Hematopoietic multipotent progenitor cell treated with erythropoietin and hydrocortisone succinate and interleukin-3 and kit ligand, for 15 days (in vitro differentiated cells): ENCODE measurements at regions not wholly inside any gene's neighbourhood (a gene's known extent, or its start where the extent isn't known, plus 50 kb on each side); places are given as distances from the start of the nearest gene placed in this dataset.
"Not testable (repeated sequence)": the region's sequence is repeated elsewhere in the genome, so short reads cannot be mapped to it uniquely, and the experiment has no call there.

Experiments
- DNase-seq: peaks from one replicate; pipeline ENCODE4 v3.0.0-alpha.2; 2015; ENCODE audit warnings: low spot score

GRCh38 chr11:35046681-35047080, 92.3 kb upstream of the CD44 start:
- no peak for DNase-seq

DNA sequence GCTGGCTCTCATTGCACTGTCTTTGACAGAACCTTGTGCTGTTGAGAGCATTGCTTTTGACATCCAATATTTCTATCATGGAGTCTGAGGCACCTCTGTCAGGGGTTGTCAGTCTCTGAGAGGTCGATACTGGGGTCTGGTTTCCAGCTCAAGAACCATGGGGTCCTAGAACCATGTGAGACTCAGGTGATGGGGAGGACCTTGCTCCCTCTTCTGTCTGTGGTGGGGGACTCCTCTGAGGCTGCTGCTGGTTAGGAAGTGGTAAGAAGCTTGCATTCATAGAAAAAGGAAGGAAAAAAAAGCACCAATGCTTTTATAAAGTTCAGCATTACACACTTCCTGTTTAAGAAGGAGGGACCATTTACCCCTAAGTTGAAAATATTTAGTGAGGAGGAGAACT, 91.8 kb upstream of the CD44 start:
- DNase-seq = no peak

DNA sequence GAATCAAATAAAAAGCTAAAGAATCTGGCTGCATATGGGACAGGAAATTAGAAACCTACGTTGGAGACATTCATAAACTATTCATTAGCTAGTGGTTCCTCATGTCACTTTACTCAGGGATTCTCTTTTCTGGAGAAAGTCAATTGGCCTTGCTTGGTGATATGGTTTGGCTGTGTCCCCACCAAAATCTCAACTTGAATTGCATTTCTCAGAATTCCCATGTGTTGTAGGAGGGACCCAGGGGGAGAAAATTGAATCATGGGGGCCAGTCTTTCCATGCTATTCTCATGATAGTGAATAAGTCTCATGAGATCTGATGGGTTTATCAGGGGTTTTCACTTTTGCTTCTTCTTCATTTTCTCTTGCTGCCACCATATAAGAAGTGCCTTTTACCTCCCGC, 91.2 kb upstream of the CD44 start:
- DNase-seq = no peak

DNA sequence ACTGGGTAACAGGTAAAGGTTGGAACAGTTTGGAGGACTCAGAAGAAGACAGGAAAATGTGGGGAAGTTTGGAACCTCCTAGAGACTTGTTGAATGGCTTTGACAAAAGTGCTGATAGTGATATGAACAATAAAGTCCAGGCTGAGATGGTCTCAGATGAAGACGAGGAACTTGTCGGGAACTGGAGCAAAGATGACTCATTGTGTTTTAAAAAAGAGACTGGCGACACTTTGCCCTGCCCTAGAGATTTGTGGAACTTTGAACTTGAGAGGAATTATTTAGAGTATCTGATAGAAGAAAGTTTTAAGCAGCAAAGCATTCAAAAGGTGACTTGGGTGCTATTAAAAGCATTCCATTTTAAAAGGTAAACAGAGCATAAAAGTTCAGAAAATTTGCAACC, 90.6 kb upstream of the CD44 start:
- not testable (repeated sequence) for DNase-seq

DNA sequence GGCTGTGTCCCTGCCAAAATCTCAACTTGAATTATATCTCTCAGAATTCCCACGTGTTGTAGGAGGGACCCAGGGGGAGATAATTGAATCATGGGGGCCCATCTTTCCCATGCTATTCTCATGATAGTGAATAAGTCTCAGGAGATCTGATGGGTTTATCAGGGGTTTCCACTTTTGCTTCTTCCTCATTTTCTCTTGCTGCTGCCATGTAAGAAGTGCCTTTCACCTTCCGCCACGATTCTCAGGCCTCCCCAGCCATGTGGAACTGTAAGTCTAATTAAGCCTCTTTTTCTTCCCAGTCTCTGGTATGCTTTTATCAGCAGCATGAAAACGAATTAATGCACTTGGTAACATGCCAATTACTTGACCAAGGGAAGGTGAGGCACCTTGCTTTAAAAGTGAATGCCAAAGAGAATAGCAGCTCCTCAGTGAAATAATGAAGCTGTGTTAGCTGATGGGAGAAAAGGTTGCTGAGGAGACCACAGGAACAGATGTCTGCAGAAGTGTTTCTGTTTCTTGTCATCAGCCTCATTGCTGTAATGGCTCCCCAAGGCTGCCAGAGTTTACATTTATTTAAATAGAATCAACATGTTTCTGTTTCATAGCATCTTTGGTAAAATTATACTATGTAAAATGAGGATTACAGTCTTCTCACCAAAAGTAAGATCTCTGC, 89.0 kb upstream of the CD44 start:
- no peak for DNase-seq

GRCh38 chr11:35050541-35050995, 88.4 kb upstream of the CD44 start:
- no peak for DNase-seq

GRCh38 chr11:35056391-35057093, 82.4 kb upstream of the CD44 start:
- no peak for DNase-seq

DNA sequence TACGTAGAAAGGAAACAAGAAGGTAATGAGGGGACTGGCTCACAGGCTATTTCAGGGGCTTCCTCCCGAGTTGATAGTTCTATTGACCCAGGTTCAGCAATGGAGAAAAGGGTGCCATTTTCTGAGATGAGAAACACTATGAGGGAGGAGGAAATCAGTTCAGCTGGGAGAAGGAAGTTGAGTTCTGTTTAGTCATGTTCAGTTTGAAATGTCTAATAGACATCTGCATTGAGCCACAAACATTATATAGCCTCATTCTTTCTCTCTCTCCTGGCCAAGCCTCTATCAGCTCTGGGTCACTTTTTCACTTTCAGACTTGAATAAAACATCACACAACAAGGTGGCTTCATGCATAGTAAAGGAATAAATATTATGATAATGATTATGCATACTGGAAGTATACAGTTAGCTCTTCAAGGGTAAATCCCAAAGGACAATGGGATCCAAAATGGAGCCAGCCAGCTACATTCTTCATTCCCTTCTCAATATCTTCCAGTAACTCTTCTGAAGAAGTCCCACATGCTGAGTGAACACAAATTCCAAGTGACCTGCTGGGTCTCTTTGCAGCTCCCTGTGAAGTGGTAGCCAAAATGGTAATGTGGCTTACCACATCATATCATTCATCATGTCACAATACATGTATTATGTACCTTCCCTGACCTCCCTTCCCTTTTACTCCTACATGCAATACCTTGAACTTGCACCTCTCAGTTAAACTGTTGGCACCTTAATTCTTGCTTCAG, 80.9 kb upstream of the CD44 start:
- DNase-seq = no peak

GRCh38 chr11:35058669-35059434, 80.1 kb upstream of the CD44 start:
- DNase-seq = no peak

- DNase-seq = no peak
These were observed 77.2 kb upstream of the CD44 start for GRCh38 chr11:35061516-35062440.

GRCh38 chr11:35063488-35063931, 75.5 kb upstream of the CD44 start:
- DNase-seq = no peak

- DNase-seq = no peak
These were observed 74.7 kb upstream of the CD44 start for GRCh38 chr11:35064114-35064800.

GRCh38 chr11:35065566-35065965, 73.4 kb upstream of the CD44 start:
- DNase-seq = no peak

- no peak for DNase-seq
These were observed 72.9 kb upstream of the CD44 start for GRCh38 chr11:35066030-35066429.

- no peak for DNase-seq
These were observed 72.1 kb upstream of the CD44 start for GRCh38 chr11:35066783-35067423.

DNA sequence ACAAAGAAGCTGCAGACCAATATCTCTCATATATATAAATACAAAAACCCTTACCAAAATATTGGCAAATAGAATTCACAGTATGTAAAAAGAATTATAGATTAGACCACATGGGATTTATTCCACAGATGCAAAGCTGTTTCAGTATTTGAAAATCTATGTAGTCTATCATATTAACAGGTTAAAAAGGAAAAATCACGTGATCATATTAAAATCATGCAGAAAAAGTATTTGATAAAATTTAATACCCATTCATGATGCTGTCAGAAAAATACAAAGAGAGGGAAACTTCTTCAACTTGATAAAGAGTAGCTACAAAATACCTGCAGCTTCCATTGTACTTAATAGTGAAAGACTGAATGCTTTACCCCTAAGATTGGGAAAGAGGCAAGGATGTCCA, 67.2 kb upstream of the CD44 start:
- DNase-seq = no peak

DNA sequence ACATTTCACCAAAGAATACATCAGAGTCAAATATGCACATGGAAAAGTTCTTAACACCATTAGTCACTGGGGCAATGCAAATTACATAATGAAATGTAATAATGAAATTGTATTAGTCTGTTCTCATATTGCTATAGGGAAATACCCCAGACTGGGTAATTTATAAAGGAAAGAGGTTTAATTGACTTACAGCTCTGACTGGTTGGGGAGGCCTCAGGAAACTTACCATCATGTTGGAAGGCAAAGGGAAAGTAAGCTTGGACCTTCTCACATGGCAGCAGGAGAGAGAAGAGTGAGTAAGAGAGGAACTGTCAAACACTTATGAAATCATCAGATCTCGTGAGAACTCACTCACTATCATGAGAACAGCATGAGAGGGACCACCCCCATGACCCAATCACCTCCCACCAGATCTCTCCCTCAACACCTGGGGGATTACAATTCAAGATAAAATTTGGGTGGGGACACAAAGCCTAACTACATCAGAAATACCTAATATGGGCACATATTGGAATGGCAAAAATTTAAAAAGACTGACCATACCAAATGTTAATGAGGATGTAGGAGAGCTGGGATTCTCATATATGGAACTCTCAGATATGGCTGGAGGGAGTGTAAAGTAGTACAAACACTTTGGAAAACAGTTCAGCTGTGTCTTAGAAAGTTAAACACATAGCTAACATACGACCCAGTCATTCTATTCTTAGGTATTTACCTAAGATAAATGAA, 65.1 kb upstream of the CD44 start:
- no peak for DNase-seq

DNA sequence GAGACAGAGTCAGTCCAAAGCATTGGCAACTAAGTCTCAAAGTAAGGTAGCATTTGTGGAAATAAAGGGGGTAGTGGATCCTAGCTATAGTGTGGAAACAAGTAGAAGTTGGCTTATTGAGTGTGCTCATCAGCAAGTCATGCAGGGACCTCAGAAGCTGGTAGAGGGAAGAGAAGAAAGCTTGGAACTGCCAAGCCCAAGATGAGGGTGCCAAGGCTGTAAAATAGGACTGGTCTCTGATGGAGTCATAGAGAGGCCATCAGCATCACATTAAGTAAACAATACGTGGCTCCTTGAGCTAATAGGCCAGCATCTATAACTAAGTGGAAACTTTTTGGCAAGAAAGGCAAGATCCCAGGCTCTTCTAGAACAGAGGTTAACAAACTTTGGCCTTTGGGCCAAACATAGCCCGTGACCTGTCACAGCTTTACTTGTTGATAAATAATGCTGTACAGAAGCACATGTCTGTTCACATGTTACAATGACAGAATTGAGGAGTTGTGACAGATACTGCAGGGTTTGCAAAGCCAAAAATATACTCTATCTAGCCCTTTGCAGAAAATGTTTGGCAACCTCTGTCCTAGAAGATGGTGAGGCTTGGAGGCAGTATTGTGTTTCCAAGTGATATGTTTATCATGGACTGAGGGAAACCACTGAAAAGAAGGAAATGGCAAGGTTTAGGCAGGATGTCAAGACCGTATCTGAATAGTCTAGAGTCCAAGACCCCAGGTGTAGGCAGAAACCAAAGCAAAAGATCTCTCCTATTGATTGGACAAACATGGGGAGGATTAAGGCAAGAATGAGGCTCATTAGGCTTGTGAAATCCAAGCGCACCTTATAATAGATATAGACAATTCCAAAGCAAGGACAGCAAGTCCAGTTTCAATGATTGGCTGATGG, 62.5 kb upstream of the CD44 start:
- DNase-seq = no peak
